WTC11 (cell line): ENCODE measurements at regions not wholly inside any gene's neighbourhood (a gene's known extent, or its start where the extent isn't known, plus 50 kb on each side); places are given as distances from the start of the nearest gene placed in this dataset.

Source experiments
- CBFB ChIP-seq: sonication (generic); formaldehyde crosslinking; IDR thresholded peaks from 2 replicates; pipeline ENCODE4 v1.8.1; 2022; ENCODE audit warnings: mild to moderate bottlenecking, low read depth, missing genetic modification reagents
- CTCF ChIP-seq: fragments of 200-600 bp; IDR thresholded peaks from 2 replicates; pipeline ENCODE4 v1.8.0; 2022; ENCODE audit warnings: antibody characterized with exemption
- E2F1 ChIP-seq: sonication (generic); formaldehyde crosslinking; IDR thresholded peaks from 2 replicates; pipeline ENCODE4 v1.8.0; 2022; ENCODE audit warnings: mild to moderate bottlenecking, missing genetic modification reagents
- ELF4 ChIP-seq: sonication (generic); formaldehyde crosslinking; IDR thresholded peaks from 2 replicates; pipeline ENCODE4 v1.8.1; 2022; ENCODE audit warnings: low read depth, mild to moderate bottlenecking, moderate library complexity, missing genetic modification reagents
- GABPB1 ChIP-seq: sonication (generic); formaldehyde crosslinking; IDR thresholded peaks from 2 replicates; pipeline ENCODE4 v1.8.1; 2023; ENCODE audit warnings: mild to moderate bottlenecking, missing genetic modification reagents
- MYBL2 ChIP-seq: sonication (generic); formaldehyde crosslinking; IDR thresholded peaks from 2 replicates; pipeline ENCODE4 v1.8.1; 2023; ENCODE audit warnings: mild to moderate bottlenecking, moderate library complexity, missing genetic modification reagents
- NFYB ChIP-seq: sonication (generic); formaldehyde crosslinking; conservative IDR thresholded peaks from 2 replicates; pipeline ENCODE4 v1.8.0; 2022; ENCODE audit warnings: low read depth, missing genetic modification reagents
- TP53 ChIP-seq: sonication (generic); formaldehyde crosslinking; IDR thresholded peaks from 2 replicates; pipeline ENCODE4 v1.8.1; 2023; ENCODE audit warnings: mild to moderate bottlenecking, missing genetic modification reagents
- USF1 ChIP-seq: sonication (generic); formaldehyde crosslinking; IDR thresholded peaks from 2 replicates; pipeline ENCODE4 v1.8.0; 2022; ENCODE audit warnings: mild to moderate bottlenecking, missing genetic modification reagents
- USF2 ChIP-seq: sonication (generic); formaldehyde crosslinking; IDR thresholded peaks from 2 replicates; pipeline ENCODE4 v1.8.1; 2023; ENCODE audit warnings: mild to moderate bottlenecking, missing genetic modification reagents, moderate library complexity
- ZBTB21 ChIP-seq: sonication (generic); formaldehyde crosslinking; IDR thresholded peaks from 2 replicates; pipeline ENCODE4 v1.8.1; 2023; ENCODE audit warnings: mild to moderate bottlenecking, missing genetic modification reagents, borderline replicate concordance
- ZNF121 ChIP-seq: sonication (generic); formaldehyde crosslinking; IDR thresholded peaks from 2 replicates; pipeline ENCODE4 v1.8.0; 2023; ENCODE audit warnings: missing genetic modification reagents
- ZNF263 ChIP-seq: sonication (generic); formaldehyde crosslinking; IDR thresholded peaks from 2 replicates; pipeline ENCODE4 v1.8.1; 2022; ENCODE audit warnings: low read depth, mild to moderate bottlenecking, moderate library complexity, missing genetic modification reagents
- ZNF512 ChIP-seq: sonication (generic); formaldehyde crosslinking; IDR thresholded peaks from 2 replicates; pipeline ENCODE4 v1.8.1; 2022; ENCODE audit warnings: missing genetic modification reagents, borderline replicate concordance

- TF ChIP-seq CTCF, result no peak
- no peak for TF ChIP-seq USF1 (CRISPR knock-in tag)
- no peak for TF ChIP-seq CBFB (CRISPR knock-in tag)
- no peak for TF ChIP-seq NFYB (CRISPR knock-in tag)
- TF ChIP-seq TP53 (CRISPR knock-in tag), result no peak
- no peak for TF ChIP-seq E2F1 (CRISPR knock-in tag)
- TF ChIP-seq GABPB1 (CRISPR knock-in tag), result no peak
- TF ChIP-seq ZNF512 (CRISPR knock-in tag), result no peak
- TF ChIP-seq USF2 (CRISPR knock-in tag), result no peak
- no peak for TF ChIP-seq MYBL2 (CRISPR knock-in tag)
- no peak for TF ChIP-seq ZNF263
- no peak for TF ChIP-seq ELF4 (CRISPR knock-in tag)
- no peak for TF ChIP-seq ZBTB21 (CRISPR knock-in tag)
- no peak for TF ChIP-seq ZNF121 (CRISPR knock-in tag)
Measured at GRCh38 chr10:65183236-65183635, 1662.0 kb downstream of the REEP3 start.
